ENCODE measurements at regions not wholly inside any gene's neighbourhood (a gene's known extent, or its start where the extent isn't known, plus 50 kb on each side); places are given as distances from the start of the nearest gene placed in this dataset.
"Not testable (repeated sequence)": the region's sequence is repeated elsewhere in the genome, so short reads cannot be mapped to it uniquely, and the experiment has no call there.

DNA sequence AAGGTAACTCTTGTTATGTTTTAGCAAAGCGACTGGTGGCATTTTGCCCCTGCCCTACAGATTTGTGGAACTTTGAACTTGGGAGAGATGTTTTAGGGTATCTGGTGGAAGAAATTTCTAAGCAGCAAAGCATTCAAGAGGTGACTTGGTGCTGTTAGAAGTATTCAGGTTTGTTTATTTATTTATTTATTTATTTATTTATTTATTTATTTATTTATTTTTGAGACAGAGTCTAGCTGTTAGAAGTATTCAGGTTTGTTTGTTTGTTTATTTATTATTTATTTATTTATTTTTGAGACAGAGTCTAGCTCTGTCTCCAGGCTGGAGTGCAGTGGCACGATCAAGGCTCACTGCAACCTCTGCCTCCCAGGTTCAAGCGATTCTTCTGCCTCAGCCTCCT, 89.8 kb upstream of the DDHD1 start:
- DNase-seq = not testable (repeated sequence)

DNA sequence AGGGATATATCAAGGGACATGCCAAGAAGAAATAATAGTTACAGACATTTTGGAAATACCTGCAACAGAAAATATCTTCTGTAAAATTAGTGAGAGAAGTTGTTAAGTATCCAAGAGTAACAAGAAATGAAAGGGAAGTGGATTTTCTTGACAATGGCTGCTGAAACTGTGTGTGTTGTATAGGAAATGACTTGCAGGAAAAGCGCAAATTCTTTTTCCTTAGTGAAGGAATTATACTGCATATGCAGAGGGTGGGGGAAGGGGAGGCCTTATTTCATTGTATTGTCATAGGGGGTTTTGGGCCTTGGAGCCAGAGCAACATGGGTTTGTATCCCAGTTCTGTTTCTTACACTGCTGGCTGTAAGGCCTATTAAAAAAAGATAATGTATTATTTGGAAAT, 84.4 kb upstream of the DDHD1 start:
- DNase-seq = no peak

DNA sequence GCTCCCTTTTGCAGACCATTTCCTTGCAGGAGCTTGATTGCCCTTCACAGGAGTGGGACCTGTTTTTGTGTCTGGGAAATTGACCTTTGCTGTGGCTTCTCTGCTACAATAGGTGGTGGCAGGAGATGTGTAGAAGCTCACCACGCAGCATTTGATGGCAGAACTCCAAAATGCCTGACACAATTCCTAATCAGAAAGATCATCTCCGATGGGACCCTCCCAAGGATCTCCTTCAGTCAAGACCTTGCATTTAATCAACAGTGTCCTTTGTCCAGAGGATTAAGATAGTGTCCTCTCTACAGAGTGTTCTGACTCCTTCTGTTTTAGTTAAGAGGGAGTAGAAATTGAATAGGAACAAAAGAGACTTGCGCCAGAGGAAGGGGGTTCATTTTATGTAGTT, 83.6 kb upstream of the DDHD1 start:
- DNase-seq = no peak

DNA sequence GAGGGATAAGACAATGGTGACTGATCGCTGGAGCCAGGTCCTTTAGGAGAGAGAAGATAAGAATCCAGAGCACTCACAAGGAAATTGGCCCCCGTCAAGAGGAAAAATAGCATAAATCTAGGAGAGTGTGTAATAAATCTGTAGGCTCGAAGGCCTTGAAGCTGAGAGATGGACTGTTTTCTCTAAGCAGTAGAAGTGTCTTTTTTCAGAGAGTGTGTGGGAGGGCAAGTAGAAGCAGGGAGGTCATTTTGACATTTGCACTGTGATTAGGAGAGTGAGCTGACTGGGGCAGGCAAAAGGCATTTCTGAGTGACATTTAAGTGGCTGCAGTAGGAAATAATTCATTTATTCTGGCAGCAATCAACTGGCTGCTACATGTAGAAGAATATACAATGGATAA, 78.0 kb upstream of the DDHD1 start:
- no peak for DNase-seq

DNA sequence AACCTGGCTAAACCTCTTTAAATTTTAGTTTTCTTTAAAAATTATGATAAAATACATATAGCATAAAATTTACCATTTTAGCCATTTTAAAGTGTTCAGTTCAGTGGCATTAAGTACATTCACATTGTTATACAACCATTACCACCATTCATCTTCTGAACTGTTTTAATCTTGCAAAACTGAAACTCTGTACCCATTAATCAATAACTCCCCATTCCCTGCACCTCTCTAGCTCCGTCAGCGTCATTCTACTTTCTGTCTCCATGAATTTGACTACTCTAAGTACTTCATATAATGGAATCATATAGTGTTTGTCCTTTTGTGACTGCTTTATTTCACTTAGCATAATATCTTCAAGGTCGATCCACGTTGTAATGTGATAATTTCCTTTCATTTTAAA, 75.8 kb upstream of the DDHD1 start:
- no peak for DNase-seq

DNA sequence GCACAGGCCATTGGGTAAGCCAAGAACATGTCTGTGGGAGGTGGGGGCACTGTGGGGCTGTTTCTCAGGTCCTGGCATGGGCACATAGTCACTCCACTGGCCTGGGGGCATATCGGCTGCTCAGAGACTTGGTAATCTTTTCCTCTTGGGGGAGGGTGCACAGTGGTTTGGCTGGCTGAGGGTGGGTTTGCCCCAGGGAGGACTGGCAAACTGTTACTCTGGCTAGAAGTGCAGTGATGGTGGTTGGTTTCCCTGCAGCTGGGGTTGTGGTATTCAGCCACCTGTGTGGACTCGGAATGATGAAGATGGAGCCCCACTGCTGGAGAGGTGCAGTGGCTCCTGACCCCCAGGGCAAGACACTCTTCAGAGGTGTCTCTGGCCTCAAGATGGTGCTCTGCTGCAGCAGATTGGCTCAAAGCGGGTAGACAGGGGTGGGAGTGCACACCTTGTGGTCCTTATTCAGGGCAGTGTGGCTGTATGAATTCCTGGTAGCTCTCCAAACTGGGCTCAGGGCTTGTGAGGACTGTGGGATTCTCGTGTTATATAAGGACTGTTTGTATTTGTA, 74.1 kb upstream of the DDHD1 start:
- no peak for DNase-seq

DNA sequence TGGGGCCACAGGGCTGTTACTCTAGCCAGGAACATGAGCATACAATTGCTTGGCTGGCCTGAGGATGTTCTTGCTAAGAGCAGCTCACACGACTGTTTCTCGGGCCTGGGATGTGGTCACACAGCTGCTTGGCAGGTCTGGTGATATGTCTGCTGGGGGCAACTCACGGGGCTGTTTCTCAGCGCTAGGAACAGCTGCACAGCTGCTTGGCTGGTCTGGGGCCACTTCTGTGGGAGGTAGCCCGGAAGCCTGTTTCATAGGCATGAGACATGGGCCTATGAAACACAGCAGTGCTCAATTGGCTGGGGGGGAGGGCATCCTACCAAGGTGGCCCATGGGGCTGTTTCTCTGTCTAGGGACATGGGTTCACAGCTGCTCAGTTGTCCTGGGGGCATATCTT, 73.4 kb upstream of the DDHD1 start:
- no peak for DNase-seq

DNA sequence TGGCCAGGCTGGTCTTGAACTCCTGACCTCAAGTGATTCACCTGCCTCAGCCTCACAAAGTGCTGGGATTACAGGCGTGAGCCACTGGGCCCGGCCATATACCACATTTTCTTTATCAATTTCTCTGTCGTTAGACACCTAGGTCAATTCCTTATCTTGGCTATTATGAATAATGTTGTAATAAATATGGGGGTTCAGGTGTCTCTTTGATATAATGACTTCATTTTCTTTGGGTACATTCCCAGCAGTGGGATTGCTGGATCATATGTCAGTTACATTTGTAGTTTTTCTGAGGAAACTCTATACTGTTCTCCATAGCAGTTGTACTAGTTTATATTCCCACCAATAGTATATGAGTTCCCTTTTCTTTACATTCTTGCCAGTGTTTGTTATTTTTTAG, 67.8 kb upstream of the DDHD1 start:
- DNase-seq = no peak

DNA sequence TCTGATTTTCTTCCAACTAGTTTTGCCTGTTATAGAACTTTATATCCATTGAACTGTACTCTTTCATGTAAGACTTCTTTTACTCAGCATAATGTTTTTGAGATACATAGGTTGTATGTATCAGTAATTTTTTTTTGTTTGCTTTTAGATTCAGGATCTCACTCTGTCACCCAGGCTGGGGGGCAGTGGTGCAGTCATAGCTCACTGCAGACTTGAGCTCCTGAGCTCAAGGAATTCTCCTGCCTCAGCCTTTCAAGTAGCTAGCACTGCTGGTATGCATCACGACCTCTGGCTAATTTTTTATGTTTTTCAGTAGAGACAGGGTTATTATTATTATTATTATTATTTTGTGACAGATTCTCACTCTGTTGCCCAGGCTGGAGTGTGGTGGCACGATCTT, 65.0 kb upstream of the DDHD1 start:
- DNase-seq = no peak

DNA sequence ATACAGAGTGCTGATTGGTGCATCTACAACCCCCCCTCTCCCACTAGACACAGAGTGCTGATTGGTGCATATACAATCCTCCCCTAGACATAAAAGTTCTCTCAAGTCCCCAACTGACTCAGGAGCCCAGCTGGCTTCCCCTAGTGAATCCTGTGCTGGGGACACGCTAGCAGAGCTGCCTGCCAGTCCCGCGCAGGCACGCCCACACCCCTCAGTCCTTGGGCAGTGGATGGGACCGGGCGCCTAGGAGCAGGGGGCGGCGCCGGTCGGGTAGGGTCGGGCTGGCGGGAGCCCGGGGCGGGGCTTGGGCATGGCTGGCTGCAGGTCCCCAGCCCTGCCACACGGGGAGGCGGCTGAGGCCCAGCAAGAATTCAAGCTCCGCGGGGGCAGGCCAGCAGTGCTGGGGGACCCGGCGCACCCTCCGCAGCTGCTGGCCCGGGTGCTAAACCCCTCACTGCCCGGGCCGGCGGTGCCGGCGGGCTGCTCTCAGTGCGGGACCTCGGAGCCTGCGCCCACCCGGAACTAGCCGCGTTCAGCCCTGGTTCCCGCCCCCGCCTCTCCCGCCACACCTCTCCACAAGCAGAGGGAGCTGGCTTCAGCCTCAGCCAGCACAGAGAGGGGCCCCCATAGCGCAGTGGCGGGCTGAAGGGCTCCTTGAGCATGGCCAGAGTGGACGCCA, 64.3 kb upstream of the DDHD1 start:
- DNase-seq = peak; percentile 50

DNA sequence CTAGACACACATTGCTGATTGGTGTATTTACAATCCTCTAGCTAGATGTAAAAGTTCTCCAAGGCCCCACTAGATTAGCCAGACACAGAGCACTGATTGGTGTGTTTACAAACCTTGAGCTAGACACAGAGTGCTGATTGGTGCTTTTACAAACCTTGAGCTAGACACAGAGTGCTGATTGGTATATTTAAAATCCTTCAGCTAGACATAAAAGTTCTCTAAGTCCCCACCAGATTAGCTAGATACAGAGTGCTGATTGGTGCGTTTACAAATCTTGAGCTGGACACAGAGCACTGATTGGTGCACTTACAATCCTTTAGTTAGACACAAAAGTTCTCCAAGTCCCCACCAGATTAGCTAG, 63.8 kb upstream of the DDHD1 start:
- DNase-seq = not testable (repeated sequence)

DNA sequence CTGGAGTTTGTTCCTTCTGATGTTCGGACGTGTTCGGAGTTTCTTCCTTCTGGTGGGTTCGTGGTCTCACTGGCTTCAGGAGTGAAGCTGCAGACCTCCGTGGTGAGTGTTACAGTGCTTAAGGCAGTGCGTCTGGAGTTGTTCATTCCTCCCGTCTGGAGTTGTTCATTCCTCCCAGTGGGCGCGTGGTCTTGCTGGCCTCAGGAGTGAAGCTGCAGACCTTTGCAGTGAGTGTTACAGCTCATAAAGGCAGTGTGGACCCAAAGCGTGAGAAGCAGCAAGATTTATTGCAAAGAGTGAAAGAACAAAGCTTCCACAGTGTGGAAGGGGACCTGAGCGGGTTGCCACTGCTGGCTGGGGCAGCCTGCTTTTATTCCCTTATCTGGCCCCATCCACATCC, 63.4 kb upstream of the DDHD1 start:
- not testable (repeated sequence) for DNase-seq

DNA sequence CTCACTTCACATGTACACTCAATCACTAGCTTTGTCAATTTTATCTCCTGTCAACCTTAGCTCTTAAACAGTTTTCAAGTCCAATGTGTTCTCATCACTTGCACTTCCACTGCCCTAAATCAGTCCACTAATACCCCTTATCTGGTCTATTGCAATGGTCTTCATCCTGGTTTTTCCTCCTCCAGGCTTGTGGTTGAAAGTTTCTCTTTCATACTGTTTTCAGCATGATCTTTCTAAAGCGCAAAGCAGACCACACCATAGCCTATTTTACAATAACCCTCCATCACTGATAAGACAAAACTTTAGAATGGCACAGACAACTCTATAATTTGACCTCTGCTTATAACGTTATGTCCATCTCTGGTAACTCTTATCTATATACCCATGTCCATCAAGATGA, 62.0 kb upstream of the DDHD1 start:
- DNase-seq = no peak

DNA sequence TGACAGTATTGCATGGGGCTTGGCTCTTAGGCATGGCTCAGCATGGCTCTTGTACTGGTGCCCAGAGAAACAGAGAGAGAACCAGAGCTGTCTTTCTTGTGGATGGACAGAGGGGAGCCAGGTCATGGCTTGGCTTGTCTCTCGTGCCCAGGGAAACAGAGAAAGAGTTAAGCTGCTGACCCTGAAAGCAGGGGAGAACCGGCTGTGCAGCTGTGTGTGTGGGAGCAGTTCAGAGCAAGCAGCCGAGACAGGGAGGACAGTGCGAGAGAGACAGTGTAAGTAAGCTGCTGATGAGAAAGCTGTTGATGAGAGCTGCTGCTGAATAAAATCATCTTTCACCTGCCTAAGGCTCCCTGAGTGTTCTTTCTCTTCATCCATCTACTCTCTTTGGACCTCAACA, 61.3 kb upstream of the DDHD1 start:
- no peak for DNase-seq

DNA sequence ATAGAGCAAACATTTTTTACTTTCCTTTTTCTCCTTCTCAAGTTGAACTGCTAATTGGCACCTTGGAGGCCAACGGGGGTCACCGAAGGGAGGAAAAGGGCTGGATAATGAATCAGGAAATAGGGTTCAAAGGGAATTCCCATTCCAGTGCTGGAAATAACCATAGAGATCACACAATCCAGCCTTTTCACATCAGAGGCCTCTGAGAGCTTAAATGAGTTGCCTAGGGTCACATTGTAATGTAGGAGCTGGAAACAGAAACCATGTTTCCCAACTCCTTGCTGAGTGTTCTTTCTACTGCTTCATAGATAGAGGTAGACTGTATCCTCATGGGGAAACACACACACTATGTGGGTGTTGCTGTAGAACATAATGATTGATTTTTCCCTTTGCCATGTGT, 60.6 kb upstream of the DDHD1 start:
- DNase-seq = no peak

DNA sequence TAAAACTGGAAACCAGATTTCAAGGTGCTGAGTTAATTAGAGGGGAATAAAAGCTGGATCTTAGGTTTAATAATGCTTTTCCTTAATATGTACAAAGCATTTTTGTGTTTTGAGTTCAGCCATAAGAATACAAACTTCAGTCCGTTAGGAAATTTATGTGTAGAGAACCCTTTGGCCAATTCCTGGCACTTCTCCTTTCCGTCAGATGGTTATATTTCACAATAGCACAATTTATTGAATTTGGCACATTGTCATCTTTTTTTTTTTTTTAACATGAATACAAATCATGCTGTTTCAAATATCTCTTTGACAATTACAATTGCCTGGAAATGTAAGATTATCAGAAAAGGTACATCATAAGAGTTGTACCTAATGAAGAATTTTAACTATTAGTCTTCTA, 56.2 kb upstream of the DDHD1 start:
- no peak for DNase-seq

All from NCI-H1092 treated with DMSO at 0.1 percent for 48 hours (cell line).